Stimulated activated CD8-positive, alpha-beta memory T cell treated with anti-CD3 and anti-CD28 coated beads, Interleukin-7, amount 100 ng/mL, for 4 hours (primary cell): ENCODE measurements at regions not wholly inside any gene's neighbourhood (a gene's known extent, or its start where the extent isn't known, plus 50 kb on each side); places are given as distances from the start of the nearest gene placed in this dataset.
"Not testable (repeated sequence)": the region's sequence is repeated elsewhere in the genome, so short reads cannot be mapped to it uniquely, and the experiment has no call there.

Source experiments
- DNase-seq, 2 donors: peaks; one replicate each; pipeline ENCODE4 v3.0.0-alpha.2; 2020; ENCODE audit warnings: low read depth in 2 of 2

DNA sequence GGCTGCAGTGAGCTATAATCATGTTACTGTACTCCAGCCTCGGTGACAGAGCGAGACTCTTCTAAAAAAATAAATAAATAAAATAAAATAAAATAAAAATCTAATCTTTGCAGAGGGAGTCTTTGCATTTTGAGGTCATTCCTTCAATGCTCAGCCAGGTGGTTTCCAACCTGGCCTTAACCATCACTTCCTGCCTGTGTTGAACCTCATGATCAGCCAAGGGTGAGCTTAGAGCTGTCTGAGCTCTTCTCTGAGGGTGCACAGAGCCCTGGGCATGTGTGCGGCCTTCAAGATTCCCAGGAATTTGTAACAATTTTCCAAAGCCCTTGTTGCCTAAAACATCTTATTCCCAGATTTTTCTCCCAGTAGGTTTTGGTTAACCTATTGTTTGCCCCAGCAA is 94.3 kb downstream of the KCNJ12 start:
- DNase-seq = not testable (repeated sequence)

- no peak for DNase-seq
Observed at GRCh38 chr17:21470861-21471260, 94.7 kb downstream of the KCNJ12 start.

GRCh38 chr17:21474815-21475214 is 98.7 kb downstream of the KCNJ12 start:
- DNase-seq = no peak

DNA sequence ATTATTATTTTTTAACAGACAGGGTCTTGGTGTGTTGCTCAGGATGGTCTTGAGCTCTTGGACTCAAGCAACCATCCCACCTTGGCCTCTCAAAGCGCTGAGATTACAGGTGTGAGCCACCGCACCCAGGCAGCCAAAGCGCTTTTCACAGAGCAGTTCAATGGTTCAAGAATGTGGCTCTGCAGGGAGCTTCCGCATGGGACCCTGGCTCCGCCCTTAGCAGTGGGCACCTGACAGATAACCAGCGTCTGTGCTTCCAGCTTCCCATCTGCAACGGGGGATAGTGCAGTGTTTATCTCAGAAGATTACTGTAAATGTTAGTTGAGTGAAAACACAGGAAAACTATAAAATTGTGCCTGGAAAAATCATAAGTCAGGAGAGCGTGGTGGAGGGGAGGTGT is 99.4 kb downstream of the KCNJ12 start:
- no peak for DNase-seq

DNA sequence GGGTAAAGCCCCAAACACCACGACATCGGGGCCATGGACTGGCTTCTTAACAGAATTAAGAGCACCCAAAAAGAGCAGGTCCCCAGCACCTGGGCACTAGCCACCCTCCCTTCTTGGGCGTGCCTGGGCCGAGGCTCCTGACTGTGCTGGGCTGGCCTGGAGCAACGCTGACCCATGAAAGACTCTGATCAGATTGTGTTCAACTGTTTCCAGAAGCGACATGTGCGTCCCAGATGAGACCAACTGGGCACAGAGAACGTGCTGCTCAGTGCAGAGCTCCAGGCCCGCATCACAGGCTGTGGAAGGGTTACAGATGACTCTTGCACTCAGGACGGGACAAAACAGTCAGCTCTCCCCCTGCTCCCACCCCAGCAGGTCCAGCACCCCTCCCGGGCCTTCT is 100.7 kb downstream of the KCNJ12 start:
- no peak for DNase-seq

- DNase-seq = no peak
Observed at GRCh38 chr17:21482189-21482865, 106.2 kb downstream of the KCNJ12 start.

DNA sequence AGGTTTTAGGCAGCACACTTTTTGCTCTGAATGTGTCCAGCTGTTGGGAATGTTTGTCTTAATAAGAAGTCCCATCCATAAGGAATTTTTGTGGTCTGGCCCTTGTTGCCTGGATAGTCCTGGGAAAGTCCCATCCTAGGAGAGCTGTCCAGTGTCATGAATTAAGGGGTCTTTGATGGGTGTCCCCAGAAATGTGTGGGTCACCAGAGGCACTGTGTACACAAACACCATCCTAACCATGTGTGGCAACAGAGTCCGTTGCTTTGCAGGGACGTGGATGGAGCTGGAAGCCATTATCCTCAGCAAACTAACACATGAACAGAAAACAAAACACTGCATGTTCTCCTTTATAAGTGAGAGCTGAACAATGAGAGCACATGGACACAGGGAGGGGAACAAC is 111.9 kb downstream of the KCNJ12 start:
- not testable (repeated sequence) for DNase-seq

DNA sequence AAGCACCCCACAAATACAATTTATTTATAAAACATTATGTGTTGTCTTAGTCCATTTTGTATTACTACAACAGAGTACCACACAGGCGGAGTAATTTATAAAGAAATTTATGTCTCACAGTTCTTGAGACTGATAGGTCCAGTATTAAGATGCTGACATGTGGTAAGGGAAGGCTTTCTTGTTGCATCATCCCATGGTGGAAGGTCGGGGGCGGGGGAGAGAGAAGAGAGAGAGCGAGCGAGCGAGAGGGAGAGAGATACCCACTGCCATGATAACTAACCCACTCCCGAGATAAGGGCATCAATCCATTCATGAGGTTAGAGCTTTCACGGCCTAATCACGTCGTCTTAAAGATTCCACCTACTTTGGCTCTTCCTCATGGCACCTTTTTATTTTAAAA is 117.8 kb downstream of the KCNJ12 start:
- no peak for DNase-seq

DNA sequence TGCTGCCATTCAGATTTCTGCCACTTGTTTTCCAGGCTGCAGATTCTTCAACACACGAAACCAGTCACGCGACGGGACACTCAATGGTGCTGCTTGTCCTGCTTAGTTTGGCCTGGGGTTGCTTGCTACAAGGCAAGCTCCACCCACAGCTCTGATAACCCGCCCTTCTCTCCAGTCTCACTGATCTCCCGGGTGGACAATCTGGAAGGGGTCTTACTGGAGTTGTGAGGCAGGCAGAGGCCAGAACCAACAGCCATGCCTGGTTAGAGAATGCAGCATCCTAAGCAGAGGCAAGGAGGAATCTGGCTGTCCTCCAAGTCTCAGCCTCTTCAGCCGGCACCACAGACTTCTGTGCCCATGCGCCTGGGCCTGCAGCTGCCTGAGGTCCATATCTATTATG is 119.1 kb downstream of the KCNJ12 start:
- DNase-seq = no peak

- no peak for DNase-seq
Observed at GRCh38 chr17:21500064-21500463, 123.9 kb downstream of the KCNJ12 start.

DNA sequence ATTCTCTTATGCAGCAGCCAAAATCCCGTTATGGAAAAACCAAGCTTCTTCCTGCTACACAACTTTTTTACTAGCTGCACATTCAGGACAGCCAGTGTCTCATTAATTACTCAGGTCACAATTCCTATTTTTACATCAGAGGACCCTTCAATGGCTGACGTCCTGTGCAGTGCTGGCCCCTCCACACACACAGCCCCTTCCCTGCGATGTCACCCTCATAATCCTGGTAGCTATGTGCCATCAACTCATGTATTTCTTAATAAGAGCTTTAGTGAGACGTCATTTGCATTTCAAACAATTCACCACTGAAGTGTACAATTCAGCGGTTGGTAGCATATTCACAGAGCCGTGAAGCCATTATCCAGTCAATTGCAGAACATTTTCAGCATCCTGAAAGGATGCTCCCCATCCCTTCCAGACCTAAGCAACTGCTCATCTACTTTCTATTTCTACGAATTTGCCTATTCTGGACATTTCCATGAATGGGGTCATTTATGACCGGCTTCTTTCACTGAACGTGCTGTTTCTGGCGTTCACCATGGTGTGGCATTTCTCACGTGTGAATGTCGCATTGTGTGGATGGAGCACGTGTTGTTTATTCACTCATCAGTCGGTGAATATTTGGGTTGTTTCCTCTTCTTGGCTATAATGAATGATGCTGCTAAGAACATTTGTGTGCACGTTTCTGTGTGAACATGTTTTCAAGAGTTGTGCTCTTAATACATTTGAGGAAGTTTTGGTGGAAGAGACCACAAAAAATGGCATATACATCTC is 126.0 kb downstream of the KCNJ12 start:
- DNase-seq = not testable (repeated sequence)

GRCh38 chr17:21505819-21506815 is 130.0 kb downstream of the KCNJ12 start:
- DNase-seq = no peak

DNA sequence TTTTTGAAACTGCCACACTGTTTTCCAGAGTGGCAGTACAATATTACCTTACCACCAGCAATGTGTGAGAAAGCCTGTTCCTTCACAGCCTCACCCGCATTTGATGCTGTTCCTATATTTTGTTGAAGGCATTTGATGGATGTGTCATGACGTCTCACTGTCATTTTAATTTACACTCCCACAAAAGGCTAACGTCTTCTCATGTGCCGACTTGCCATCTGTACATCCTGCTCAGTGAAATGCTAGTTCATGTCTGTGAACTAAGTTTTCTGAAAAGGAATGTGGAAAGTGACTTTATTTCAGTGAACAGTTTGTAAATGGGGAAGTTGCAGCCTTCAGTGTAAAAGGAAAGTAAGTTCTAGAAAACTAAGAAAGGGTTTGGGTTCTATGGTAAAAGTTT is 131.6 kb downstream of the KCNJ12 start:
- not testable (repeated sequence) for DNase-seq

GRCh38 chr17:21508211-21508610 is 132.1 kb downstream of the KCNJ12 start:
- DNase-seq = no peak

DNA sequence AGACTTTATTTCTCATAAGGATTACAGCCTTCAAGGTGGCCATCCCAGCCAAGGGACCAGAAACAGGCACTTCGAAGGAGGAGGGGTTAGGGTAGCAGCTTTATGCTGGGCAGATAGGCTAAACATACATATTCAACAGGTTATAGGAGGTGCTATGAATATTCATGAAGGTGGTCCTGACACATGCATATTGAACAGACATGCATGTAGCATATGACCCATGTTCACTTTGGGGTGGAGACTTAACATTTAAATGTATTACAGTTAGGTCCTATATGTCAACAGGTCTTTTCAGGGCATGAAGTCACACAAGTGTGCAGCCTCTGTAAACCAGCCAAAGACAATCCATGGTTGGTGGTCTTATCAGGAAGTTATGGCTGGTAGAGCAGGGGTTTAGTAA is 133.2 kb downstream of the KCNJ12 start:
- not testable (repeated sequence) for DNase-seq

DNA sequence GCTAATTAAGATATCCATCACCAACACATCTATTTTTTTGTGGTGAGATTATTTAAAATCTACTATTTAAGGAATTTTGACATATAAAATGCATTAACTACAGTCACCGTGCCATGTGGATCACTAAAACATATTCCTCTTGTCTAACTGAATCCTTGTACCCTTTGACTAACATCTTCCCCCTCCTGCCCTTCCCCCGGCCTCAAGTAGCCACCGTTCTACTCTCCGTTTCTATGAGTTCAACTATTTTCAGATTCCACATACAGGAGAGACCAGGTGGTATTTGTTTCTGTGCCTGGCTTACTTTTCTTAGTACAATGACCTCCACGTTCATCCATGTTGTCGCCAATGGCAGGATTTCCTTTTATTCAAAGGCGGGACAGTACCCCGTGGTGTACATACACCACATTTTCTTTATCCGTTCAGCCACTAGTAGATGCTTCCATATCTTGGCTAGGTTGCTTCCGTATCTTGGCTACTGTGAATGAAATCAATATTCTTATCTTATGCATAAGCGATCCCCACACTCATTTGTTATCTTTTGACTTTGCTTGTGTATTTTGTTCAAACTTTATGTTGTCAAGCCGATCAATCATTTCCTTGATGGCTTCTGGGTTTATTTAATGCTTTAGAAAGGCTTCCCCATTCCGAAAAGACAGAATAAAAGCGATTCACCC is 134.7 kb downstream of the KCNJ12 start:
- no peak for DNase-seq

DNA sequence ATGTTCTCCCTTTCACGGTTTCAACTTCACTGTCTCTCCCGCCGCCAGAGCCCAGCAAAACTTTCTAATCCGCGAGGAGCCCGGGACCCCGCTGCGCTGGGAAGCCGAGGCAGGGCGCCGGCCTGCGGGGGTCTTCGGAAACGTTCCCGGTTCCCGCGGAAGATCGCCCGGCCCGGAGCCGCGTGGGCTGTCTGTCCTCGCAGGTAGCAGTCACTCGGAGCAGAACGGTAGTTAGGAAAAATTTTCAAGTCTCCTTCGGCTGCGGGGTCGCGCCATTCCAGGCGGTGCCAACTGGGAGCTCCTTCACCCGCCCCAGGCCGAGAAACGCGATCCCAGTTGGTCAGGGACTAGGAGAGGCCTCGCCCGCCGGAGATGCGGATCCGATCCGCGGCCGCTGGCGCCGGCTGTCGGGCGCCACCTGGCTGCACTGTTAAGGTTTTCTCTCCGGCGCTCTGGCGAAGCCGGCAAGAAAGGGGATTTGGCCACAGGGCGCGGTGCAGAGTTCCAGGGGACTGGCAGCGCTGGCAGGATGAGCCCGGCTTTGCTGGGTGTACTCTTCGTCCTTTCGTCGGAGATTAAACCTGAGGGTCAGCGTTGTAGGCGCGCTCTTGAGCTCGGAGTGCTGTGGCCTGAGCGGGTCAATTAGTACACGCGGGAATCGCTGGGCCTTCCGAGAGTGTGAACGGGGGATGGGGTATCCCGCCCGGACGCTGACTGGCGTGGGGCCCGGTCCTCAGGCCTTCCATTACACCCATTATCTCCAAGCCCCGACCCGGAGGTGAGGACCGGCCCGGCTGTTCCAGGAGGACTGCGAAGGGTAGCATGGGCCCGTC is 135.4 kb downstream of the KCNJ12 start:
- peak; percentile 24 to 56 for DNase-seq

- no peak for DNase-seq
Observed at GRCh38 chr17:21512307-21513011, 136.3 kb downstream of the KCNJ12 start.

DNA sequence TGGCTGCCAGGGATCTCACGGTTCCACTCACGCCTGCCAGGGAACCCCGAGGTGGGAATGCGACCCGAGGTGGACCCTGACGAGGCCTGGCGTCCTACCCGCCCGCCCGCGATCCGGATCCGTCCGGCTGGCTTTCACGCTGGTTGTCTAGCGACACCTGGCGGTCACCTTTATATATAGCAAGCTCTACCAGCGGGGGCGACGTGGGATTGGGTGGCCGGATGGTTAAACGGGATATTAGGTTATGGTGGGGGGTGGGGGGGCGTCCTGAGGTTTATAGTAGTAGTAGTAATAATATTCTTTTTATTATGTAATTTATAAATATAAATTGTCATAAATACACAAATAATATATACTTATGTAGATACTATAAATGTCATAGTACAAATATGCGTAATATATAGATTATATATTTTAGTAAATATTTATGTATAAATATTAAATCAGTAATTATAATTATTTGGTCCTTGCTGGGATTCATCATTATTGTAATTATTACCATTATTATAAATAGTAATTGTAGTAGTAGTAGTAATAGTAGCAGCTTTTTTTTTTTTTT is 136.9 kb downstream of the KCNJ12 start:
- DNase-seq = peak; percentile 47 to 59

- DNase-seq = not testable (repeated sequence)
Observed at GRCh38 chr17:21514567-21514966, 138.4 kb downstream of the KCNJ12 start.
